HK-2 (cell line): ENCODE measurements at regions not wholly inside any gene's neighbourhood (a gene's known extent, or its start where the extent isn't known, plus 50 kb on each side); places are given as distances from the start of the nearest gene placed in this dataset.

Experiments
- DNase-seq: peaks from one replicate; pipeline ENCODE4 v3.0.0-alpha.2; 2018; ENCODE audit not compliant: unreplicated experiment

GRCh38 chrX:43580621-43581020 is 75.5 kb upstream of the MAOA start:
- DNase-seq, result no peak

GRCh38 chrX:43581167-43581566 is 74.9 kb upstream of the MAOA start:
- DNase-seq, result no peak

GRCh38 chrX:43581888-43582539 is 74.1 kb upstream of the MAOA start:
- no peak for DNase-seq

- DNase-seq, result no peak
Observed at GRCh38 chrX:43582540-43582913, 73.6 kb upstream of the MAOA start.

GRCh38 chrX:43585922-43586321 is 70.2 kb upstream of the MAOA start:
- no peak for DNase-seq

- no peak for DNase-seq
Observed at GRCh38 chrX:43586830-43587229, 69.3 kb upstream of the MAOA start.

GRCh38 chrX:43589735-43590134 is 66.4 kb upstream of the MAOA start:
- DNase-seq, result no peak

GRCh38 chrX:43590150-43590549 is 65.9 kb upstream of the MAOA start:
- DNase-seq, result no peak

- no peak for DNase-seq
Observed at GRCh38 chrX:43592597-43592996, 63.5 kb upstream of the MAOA start.

- no peak for DNase-seq
Observed at GRCh38 chrX:43595931-43596330, 60.2 kb upstream of the MAOA start.

- no peak for DNase-seq
Observed at GRCh38 chrX:43604753-43605152, 51.3 kb upstream of the MAOA start.

- DNase-seq, result no peak
Observed at GRCh38 chrX:43605351-43605750, 50.7 kb upstream of the MAOA start.
